NCI-H1436 treated with DMSO at 0.1 percent for 48 hours (cell line): ENCODE measurements at regions not wholly inside any gene's neighbourhood (a gene's known extent, or its start where the extent isn't known, plus 50 kb on each side); places are given as distances from the start of the nearest gene placed in this dataset.
A peak's percentile ranks its signal among the peaks of the same experiment; 100 is the strongest.
"Not testable (repeated sequence)": the region's sequence is repeated elsewhere in the genome, so short reads cannot be mapped to it uniquely, and the experiment has no call there.

ENCODE experiments used
- DNase-seq: peaks from one replicate; lab custom pipeline; 2025; lab: John Stamatoyannopoulos, UW

- no peak for DNase-seq
Measured at GRCh38 chr2:7758073-7758759, 841.0 kb downstream of the RNF144A start.

DNA sequence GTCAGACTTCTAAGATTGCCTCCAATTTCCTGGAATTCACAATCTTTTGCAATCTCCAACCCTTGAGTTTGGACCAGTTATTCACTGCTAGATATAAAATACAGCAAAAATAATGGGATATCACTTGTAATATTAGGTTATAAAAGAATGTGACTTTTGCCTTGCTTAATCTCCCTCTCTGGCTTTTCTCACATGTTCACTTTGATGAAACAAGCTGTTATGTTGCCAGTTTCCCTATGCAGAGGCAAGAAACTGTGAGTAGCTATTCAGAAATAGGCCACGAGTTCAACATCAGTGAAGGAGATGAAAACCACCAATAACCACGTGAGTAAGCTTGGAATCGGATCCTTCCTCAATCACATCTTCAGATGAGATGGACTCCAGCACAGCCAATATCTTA, 842.7 kb downstream of the RNF144A start:
- no peak for DNase-seq

GRCh38 chr2:7763418-7763817, 846.2 kb downstream of the RNF144A start:
- not testable (repeated sequence) for DNase-seq

DNA sequence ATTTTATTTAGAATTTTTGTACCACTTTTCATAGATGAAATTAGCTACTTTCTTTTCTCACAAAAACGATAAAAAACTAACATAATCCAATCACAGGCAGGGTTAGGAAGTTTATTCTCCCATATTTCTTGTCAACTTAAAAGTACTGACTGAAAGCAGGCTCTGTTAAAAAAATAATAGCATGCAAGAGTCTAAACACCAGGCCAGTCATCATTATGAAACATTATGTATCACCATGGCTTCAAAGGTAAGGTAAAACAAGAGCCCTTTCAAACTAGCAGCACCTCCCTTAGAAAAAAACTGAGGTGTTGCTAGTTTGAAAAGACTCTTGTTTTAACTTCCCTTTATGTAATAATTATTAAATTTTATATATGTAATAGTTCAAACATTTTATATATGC, 848.0 kb downstream of the RNF144A start:
- no peak for DNase-seq

DNA sequence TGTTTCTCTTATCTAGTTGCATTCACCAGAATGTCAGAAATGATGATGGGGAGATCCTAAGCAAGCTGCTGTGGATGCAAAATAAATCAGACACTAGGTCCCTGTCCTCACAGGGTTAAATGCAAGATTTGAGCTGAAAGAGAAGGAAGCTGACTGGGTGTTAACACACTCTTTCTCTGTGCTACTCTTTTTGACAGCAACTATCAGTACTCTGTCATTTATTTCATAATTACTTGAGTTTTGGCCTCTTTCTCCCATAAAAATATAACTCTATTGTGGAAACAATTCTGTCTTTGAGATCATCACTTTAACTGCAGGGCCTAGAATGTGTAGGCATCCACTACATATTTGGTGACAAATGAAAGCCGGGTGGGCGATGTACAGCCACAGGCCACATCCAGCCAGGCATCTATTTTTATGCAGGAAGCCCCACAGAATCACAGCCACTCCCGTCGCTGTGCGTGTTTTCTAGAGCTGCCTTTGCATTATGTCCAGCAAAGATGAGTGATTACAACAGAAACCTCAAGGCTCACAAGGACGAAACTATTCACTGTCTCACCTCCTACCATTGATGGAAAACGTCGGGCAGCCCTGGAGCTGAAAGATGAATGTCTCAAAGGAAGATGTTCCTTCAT, 849.0 kb downstream of the RNF144A start:
- DNase-seq, result no peak

GRCh38 chr2:7766978-7767565, 849.9 kb downstream of the RNF144A start:
- no peak for DNase-seq

- no peak for DNase-seq
Measured at GRCh38 chr2:7767902-7768301, 850.7 kb downstream of the RNF144A start.

- no peak for DNase-seq
Measured at GRCh38 chr2:7771781-7772180, 854.6 kb downstream of the RNF144A start.

DNA sequence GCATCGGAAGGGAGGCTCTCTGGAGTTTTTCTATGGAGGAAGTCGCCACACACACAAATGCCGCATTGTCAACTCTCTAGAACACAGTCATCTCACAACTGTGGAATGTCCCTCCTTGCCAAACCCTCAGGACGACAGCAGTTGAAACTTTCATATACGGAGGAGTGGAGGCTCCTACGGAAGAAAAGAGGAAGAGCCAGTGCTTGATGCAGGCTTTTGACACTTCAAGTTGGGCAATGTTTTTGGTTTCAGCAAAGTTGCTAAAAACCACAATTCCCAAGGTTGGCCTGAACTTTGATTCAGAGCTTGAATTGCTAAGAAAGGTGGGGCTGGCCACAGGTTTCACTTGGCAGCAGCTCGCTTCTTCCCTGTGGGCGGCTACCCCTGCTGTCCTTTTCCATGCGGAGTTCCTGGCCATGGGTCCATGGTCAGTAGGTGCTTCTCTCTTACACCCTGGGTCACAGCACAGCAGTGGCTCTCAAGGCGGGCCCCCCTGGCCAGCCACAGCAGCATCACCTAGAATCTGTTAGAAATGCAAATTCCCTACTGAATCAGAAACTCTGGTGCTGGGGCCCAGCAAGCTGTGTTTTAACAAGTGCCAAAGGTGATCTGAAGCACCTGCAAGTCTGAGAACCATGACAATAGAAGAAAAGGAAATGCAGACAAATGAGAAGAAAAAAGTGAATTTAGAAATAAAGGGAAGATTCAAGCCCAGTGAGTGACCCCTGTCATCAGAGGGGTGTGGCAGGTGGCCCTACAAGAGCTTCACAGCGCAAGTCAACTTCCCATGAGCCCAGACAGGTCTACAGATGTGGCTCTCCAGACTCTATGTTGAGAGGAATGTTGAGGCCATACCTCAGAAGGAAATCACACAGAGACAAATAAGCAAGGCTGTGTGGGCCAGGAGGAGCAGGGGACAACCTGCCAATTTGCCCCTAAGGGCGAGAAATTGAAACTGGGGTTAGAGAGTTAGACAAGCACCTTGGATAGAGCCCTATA, 856.4 kb downstream of the RNF144A start:
- DNase-seq, result no peak

DNA sequence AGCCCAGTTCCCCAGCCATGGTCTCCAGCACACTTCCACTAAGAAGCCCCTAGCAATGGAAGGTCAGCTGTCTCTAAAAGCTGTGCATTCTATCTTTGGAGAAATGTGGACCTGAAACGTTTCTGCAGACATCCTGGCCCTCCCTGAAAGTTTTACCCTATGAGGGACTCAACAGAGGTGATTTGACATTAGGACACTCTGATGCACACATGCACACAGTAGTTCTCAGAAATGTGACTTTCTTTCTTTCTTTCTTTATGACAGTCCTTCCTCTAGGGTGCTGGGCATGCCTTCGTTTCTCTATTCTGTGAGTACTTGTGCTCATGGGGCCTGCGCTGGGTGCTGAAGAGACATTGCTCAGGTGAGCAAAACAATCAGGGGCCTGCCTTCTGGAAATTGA, 857.3 kb downstream of the RNF144A start:
- no peak for DNase-seq

GRCh38 chr2:7777668-7778067, 860.5 kb downstream of the RNF144A start:
- DNase-seq, result no peak

GRCh38 chr2:7780321-7780720, 863.1 kb downstream of the RNF144A start:
- DNase-seq, result no peak

GRCh38 chr2:7785700-7786099, 868.5 kb downstream of the RNF144A start:
- DNase-seq, result no peak

DNA sequence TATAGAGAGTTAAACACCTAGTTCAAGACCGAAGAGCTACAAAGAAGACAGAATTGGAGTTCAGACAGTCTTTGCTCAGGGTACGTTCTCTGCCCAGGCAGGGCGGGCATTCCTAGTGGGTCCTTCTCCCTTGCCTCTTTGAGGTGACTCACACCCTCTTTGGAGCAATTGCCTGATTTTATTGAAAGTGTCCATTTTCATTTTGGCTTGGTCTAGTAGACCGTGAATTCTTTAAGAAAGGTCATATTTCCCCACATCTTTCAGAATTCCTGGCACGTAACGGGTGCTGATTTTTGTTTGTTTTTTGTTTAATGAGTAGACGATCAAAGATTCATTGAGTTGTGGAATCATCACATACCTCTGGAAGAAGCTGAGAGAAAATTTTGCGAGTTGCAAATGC, 871.5 kb downstream of the RNF144A start:
- no peak for DNase-seq

- DNase-seq, result peak; percentile 15
Measured at GRCh38 chr2:7792031-7792651, 874.9 kb downstream of the RNF144A start.

- DNase-seq, result peak; percentile 39
Measured at GRCh38 chr2:7795778-7796563, 878.8 kb downstream of the RNF144A start.

GRCh38 chr2:7800031-7800430, 881.8 kb upstream of the ID2 start:
- DNase-seq, result no peak

GRCh38 chr2:7801212-7801611, 880.6 kb upstream of the ID2 start:
- no peak for DNase-seq

- no peak for DNase-seq
Measured at GRCh38 chr2:7803515-7803914, 878.3 kb upstream of the ID2 start.

GRCh38 chr2:7809640-7810039, 872.2 kb upstream of the ID2 start:
- no peak for DNase-seq

- no peak for DNase-seq
Measured at GRCh38 chr2:7811073-7811472, 870.8 kb upstream of the ID2 start.
